ENCODE measurements at regions not wholly inside any gene's neighbourhood (a gene's known extent, or its start where the extent isn't known, plus 50 kb on each side); places are given as distances from the start of the nearest gene placed in this dataset.

GRCh38 chr1:63127376-63127775, 195.0 kb upstream of the FOXD3 start:
- peak; percentile 92 for DNase-seq

GRCh38 chr1:63128556-63128955, 193.8 kb upstream of the FOXD3 start:
- no peak for DNase-seq

- no peak for DNase-seq
Observed at GRCh38 chr1:63129184-63129583, 193.2 kb upstream of the FOXD3 start.

GRCh38 chr1:63129855-63130254, 192.5 kb upstream of the FOXD3 start:
- no peak for DNase-seq

- DNase-seq: no peak
Observed at GRCh38 chr1:63134501-63135173, 187.7 kb upstream of the FOXD3 start.

- DNase-seq: no peak
Observed at GRCh38 chr1:63135174-63135512, 187.2 kb upstream of the FOXD3 start.

- no peak for DNase-seq
Observed at GRCh38 chr1:63135801-63136200, 186.6 kb upstream of the FOXD3 start.

- no peak for DNase-seq
Observed at GRCh38 chr1:63142001-63142400, 180.4 kb upstream of the FOXD3 start.

GRCh38 chr1:63143482-63143881, 178.9 kb upstream of the FOXD3 start:
- DNase-seq: no peak

GRCh38 chr1:63147783-63148182, 174.6 kb upstream of the FOXD3 start:
- DNase-seq: no peak

GRCh38 chr1:63148825-63149645, 173.3 kb upstream of the FOXD3 start:
- DNase-seq: peak; percentile 47

- no peak for DNase-seq
Observed at GRCh38 chr1:63152572-63152971, 169.8 kb upstream of the FOXD3 start.

GRCh38 chr1:63155437-63155836, 166.9 kb upstream of the FOXD3 start:
- DNase-seq: no peak

GRCh38 chr1:63157085-63157484, 165.3 kb upstream of the FOXD3 start:
- DNase-seq: no peak

- DNase-seq: no peak
Observed at GRCh38 chr1:63169057-63169456, 153.3 kb upstream of the FOXD3 start.

- DNase-seq: no peak
Observed at GRCh38 chr1:63173161-63173560, 149.2 kb upstream of the FOXD3 start.

- no peak for DNase-seq
Observed at GRCh38 chr1:63189677-63190076, 132.7 kb upstream of the FOXD3 start.

GRCh38 chr1:63190171-63190570, 132.2 kb upstream of the FOXD3 start:
- no peak for DNase-seq

GRCh38 chr1:63198871-63199394, 123.4 kb upstream of the FOXD3 start:
- no peak for DNase-seq

- no peak for DNase-seq
Observed at GRCh38 chr1:63199706-63200335, 122.5 kb upstream of the FOXD3 start.

- no peak for DNase-seq
Observed at GRCh38 chr1:63200676-63201075, 121.7 kb upstream of the FOXD3 start.

GRCh38 chr1:63203641-63204040, 118.7 kb upstream of the FOXD3 start:
- no peak for DNase-seq

GRCh38 chr1:63205776-63206175, 116.6 kb upstream of the FOXD3 start:
- no peak for DNase-seq

GRCh38 chr1:63214553-63214952, 107.8 kb upstream of the FOXD3 start:
- no peak for DNase-seq

Data from fibroblast of upper back skin (primary cell).